A673 (cell line): ENCODE measurements at regions not wholly inside any gene's neighbourhood (a gene's known extent, or its start where the extent isn't known, plus 50 kb on each side); places are given as distances from the start of the nearest gene placed in this dataset.

Source experiments
- BruUV-seq: library from RNA; stranded (reverse); fragments of 400-500 nt; replicated peaks from 2 replicates; lab custom pipeline; 2021; lab: Mats Ljungman, UMichigan
- CTCF ChIA-PET: fragments of 300-600 bp; sonication (Branson Sonifier 250); formaldehyde crosslinking; loops from one replicate; lab custom pipeline; 2022; ENCODE audit warnings: antibody characterized with exemption; lab: Charles Lee
- POLR2A ChIA-PET: fragments of 300-600 bp; sonication (Branson Sonifier 250); formaldehyde crosslinking; loops from one replicate; lab custom pipeline; 2022; ENCODE audit warnings: antibody characterized with exemption; ENCODE audit not compliant: low non-redundant PET; lab: Charles Lee
- DNase-seq: peaks from one replicate; pipeline ENCODE4 v3.0.0-alpha.2; 2015; ENCODE audit warnings: low spot score
- H3K27ac ChIP-seq: fragments of 200-600 bp; sonication (generic); 2 replicates; pipeline ENCODE4 v1.5.1; 2016; ENCODE audit warnings: mixed run types, low read depth, mild to moderate bottlenecking, mixed read lengths, antibody characterized with exemption, low read length; ENCODE audit not compliant: poor library complexity, severe bottlenecking
- H3K27me3 ChIP-seq: fragments of 200-600 bp; sonication (generic); replicated peaks from 2 replicates; pipeline ENCODE4 v1.6.1; 2017; ENCODE audit warnings: mixed run types, low read depth, mild to moderate bottlenecking, mixed read lengths, antibody characterized with exemption, low read length; ENCODE audit not compliant: insufficient read depth, poor library complexity
- H3K36me3 ChIP-seq: fragments of 200-600 bp; sonication (generic); 2 replicates; pipeline ENCODE4 v1.6.1; 2016; ENCODE audit warnings: mixed run types, mild to moderate bottlenecking, mixed read lengths, antibody characterized with exemption, low read length; ENCODE audit not compliant: insufficient read depth, poor library complexity, severe bottlenecking
- H3K4me1 ChIP-seq: fragments of 200-600 bp; sonication (generic); 2 replicates; pipeline ENCODE4 v1.6.1; 2017; ENCODE audit warnings: mixed run types, mild to moderate bottlenecking, mixed read lengths, antibody characterized with exemption, low read length; ENCODE audit not compliant: insufficient read depth, poor library complexity, severe bottlenecking
- H3K4me3 ChIP-seq: fragments of 200-600 bp; sonication (generic); 2 replicates; pipeline ENCODE4 v1.5.1; 2016; ENCODE audit warnings: low read depth, mixed run types, mild to moderate bottlenecking, mixed read lengths, low read length; ENCODE audit not compliant: poor library complexity, severe bottlenecking
- H3K9me3 ChIP-seq: fragments of 200-600 bp; sonication (generic); 2 replicates; pipeline ENCODE4 v1.6.1; 2016; ENCODE audit warnings: mixed run types, low read depth, mild to moderate bottlenecking, mixed read lengths, antibody characterized with exemption, low read length; ENCODE audit not compliant: poor library complexity, severe bottlenecking
- CTCF ChIP-seq: fragments of 300-800, 200-600 bp; sonication (generic); conservative IDR thresholded peaks from 2 replicates; pipeline ENCODE4 v1.5.1; 2017; ENCODE audit warnings: low read depth, mild to moderate bottlenecking, antibody characterized with exemption, low read length, moderate library complexity, mixed read lengths
- EZH2 ChIP-seq: fragments of 200-600 bp; sonication (generic); IDR thresholded peaks from 2 replicates; pipeline ENCODE4 v1.6.1; 2017; ENCODE audit warnings: borderline replicate concordance, low read depth, mild to moderate bottlenecking, mixed read lengths, antibody characterized with exemption, low read length; ENCODE audit not compliant: poor library complexity, severe bottlenecking
- intact Hi-C: fragments of 100-400 bp; cut with micrococcal nuclease; formaldehyde crosslinking; loops from one replicate; pipeline ENCODE4 v1.10.0; 2022; ENCODE audit not compliant: unreplicated experiment

GRCh38 chr11:41878095-41878494 lies 418.6 kb upstream of the LRRC4C start:
- intact Hi-C loops: no loop called here
- Histone ChIP-seq H3K4me1 (no peaks in the 10 kb centered on the region), H3K4me3 (no peak overlapping the region), H3K36me3 (no peaks in the 10 kb centered on the region), H3K27me3 (no peaks in the 10 kb centered on the region), H3K27ac (no peak overlapping the region), H3K9me3 (peaks cover 41% of the 10 kb centered on the region)
- BruUV-seq: no TSS peak
- no peak for TF ChIP-seq CTCF
- no peak for TF ChIP-seq EZH2
- CTCF ChIA-PET: no interaction called here
- DNase-seq: no peak
- POLR2A ChIA-PET: no interaction called here

GRCh38 chr11:41879214-41879613 lies 419.8 kb upstream of the LRRC4C start:
- H3K27me3 ChIP-seq: no peaks in the 10 kb centered on the region
- no peaks in the 10 kb centered on the region for H3K4me1 ChIP-seq
- no peak for TF ChIP-seq EZH2
- TF ChIP-seq CTCF: no peak
- peaks cover 38% of the 10 kb centered on the region for H3K9me3 ChIP-seq
- BruUV-seq: no TSS peak
- no peaks in the 10 kb centered on the region for H3K36me3 ChIP-seq
- CTCF ChIA-PET: no interaction called here
- no peak overlapping the region for H3K4me3 ChIP-seq
- DNase-seq: no peak
- POLR2A ChIA-PET: no interaction called here
- intact Hi-C loops: no loop called here
- no peak overlapping the region for H3K27ac ChIP-seq

- intact Hi-C loops: no loop called here
- TF ChIP-seq EZH2: no peak
- TF ChIP-seq CTCF: no peak
- CTCF ChIA-PET: no interaction called here
Observed at GRCh38 chr11:41895081-41895480, 435.6 kb upstream of the LRRC4C start.

More at GRCh38 chr11:41895081-41895480, 435.6 kb upstream of the LRRC4C start:
- Histone ChIP-seq H3K4me1 (no peaks in the 10 kb centered on the region), H3K4me3 (no peak overlapping the region), H3K27ac (no peak overlapping the region), H3K36me3 (no peaks in the 10 kb centered on the region), H3K27me3 (no peaks in the 10 kb centered on the region), H3K9me3 (peaks cover 34% of the 10 kb centered on the region)
- POLR2A ChIA-PET: no interaction called here
- DNase-seq: no peak
- no TSS peak for BruUV-seq
